HG02759 (cell line): ENCODE measurements at regions not wholly inside any gene's neighbourhood (a gene's known extent, or its start where the extent isn't known, plus 50 kb on each side); places are given as distances from the start of the nearest gene placed in this dataset.
"Not testable (repeated sequence)": the region's sequence is repeated elsewhere in the genome, so short reads cannot be mapped to it uniquely, and the experiment has no call there.

Experiments
- ATAC-seq: cut with Tn5 transposase; IDR thresholded peaks from one replicate; pipeline ENCODE4 v1.9.1; 2021; ENCODE audit warnings: mild to moderate bottlenecking, moderate library complexity; ENCODE audit not compliant: unreplicated experiment

GRCh38 chr1:120544434-120544833 is 129.6 kb downstream of the NBPF8 start:
- peak; percentile 88 for ATAC-seq

GRCh38 chr1:120550335-120550734 is 135.5 kb downstream of the NBPF8 start:
- ATAC-seq, result not testable (repeated sequence)

GRCh38 chr1:120552190-120552589 is 137.4 kb downstream of the NBPF8 start:
- not testable (repeated sequence) for ATAC-seq

- peak; percentile 2 for ATAC-seq
Measured at GRCh38 chr1:120557605-120558302, 142.9 kb downstream of the NBPF8 start.

- peak; percentile 92 for ATAC-seq
Measured at GRCh38 chr1:120558303-120559060, 143.6 kb downstream of the NBPF8 start.

- ATAC-seq, result not testable (repeated sequence)
Measured at GRCh38 chr1:120561767-120562166, 146.9 kb downstream of the NBPF8 start.

GRCh38 chr1:120565396-120565795 is 150.6 kb downstream of the NBPF8 start:
- ATAC-seq, result not testable (repeated sequence)

- ATAC-seq, result not testable (repeated sequence)
Measured at GRCh38 chr1:120567620-120568019, 152.8 kb downstream of the NBPF8 start.

GRCh38 chr1:120575201-120575600 is 148.5 kb upstream of the NBPF26 start:
- ATAC-seq, result not testable (repeated sequence)

GRCh38 chr1:120582135-120582534 is 141.6 kb upstream of the NBPF26 start:
- ATAC-seq, result not testable (repeated sequence)

GRCh38 chr1:120586053-120586452 is 137.7 kb upstream of the NBPF26 start:
- ATAC-seq, result not testable (repeated sequence)

- not testable (repeated sequence) for ATAC-seq
Measured at GRCh38 chr1:120588811-120589210, 134.9 kb upstream of the NBPF26 start.

- ATAC-seq, result not testable (repeated sequence)
Measured at GRCh38 chr1:120591774-120592173, 132.0 kb upstream of the NBPF26 start.

- not testable (repeated sequence) for ATAC-seq
Measured at GRCh38 chr1:120592943-120593342, 130.8 kb upstream of the NBPF26 start.

GRCh38 chr1:120593648-120594047 is 130.1 kb upstream of the NBPF26 start:
- not testable (repeated sequence) for ATAC-seq

- ATAC-seq, result not testable (repeated sequence)
Measured at GRCh38 chr1:120598331-120598951, 125.3 kb upstream of the NBPF26 start.

- ATAC-seq, result not testable (repeated sequence)
Measured at GRCh38 chr1:120599511-120599910, 124.2 kb upstream of the NBPF26 start.

GRCh38 chr1:120600442-120601041 is 123.2 kb upstream of the NBPF26 start:
- ATAC-seq, result not testable (repeated sequence)

GRCh38 chr1:120607882-120608281 is 115.9 kb upstream of the NBPF26 start:
- not testable (repeated sequence) for ATAC-seq

GRCh38 chr1:120608314-120609014 is 115.3 kb upstream of the NBPF26 start:
- not testable (repeated sequence) for ATAC-seq
